ENCODE measurements at regions not wholly inside any gene's neighbourhood (a gene's known extent, or its start where the extent isn't known, plus 50 kb on each side); places are given as distances from the start of the nearest gene placed in this dataset.

- DNase-seq: no peak
These were observed 583.6 kb upstream of the CDH5 start for GRCh38 chr16:65782611-65783600.

- DNase-seq: no peak
These were observed 584.6 kb upstream of the CDH5 start for GRCh38 chr16:65781855-65782254.

- DNase-seq: no peak
These were observed 585.1 kb upstream of the CDH5 start for GRCh38 chr16:65781363-65781762.

- DNase-seq: no peak
These were observed 587.3 kb upstream of the CDH5 start for GRCh38 chr16:65779201-65779600.

- no peak for DNase-seq
These were observed 589.8 kb upstream of the CDH5 start for GRCh38 chr16:65776639-65777183.

GRCh38 chr16:65775829-65776228, 590.7 kb upstream of the CDH5 start:
- no peak for DNase-seq

GRCh38 chr16:65774350-65774749, 592.1 kb upstream of the CDH5 start:
- DNase-seq: no peak

- no peak for DNase-seq
These were observed 593.1 kb upstream of the CDH5 start for GRCh38 chr16:65773301-65773874.

GRCh38 chr16:65772134-65772732, 594.3 kb upstream of the CDH5 start:
- no peak for DNase-seq

- DNase-seq: no peak
These were observed 594.8 kb upstream of the CDH5 start for GRCh38 chr16:65771707-65772106.

GRCh38 chr16:65770752-65771151, 595.7 kb upstream of the CDH5 start:
- DNase-seq: no peak

GRCh38 chr16:65769776-65770438, 596.6 kb upstream of the CDH5 start:
- DNase-seq: no peak

GRCh38 chr16:65769055-65769465, 597.4 kb upstream of the CDH5 start:
- no peak for DNase-seq

- DNase-seq: no peak
These were observed 599.4 kb upstream of the CDH5 start for GRCh38 chr16:65767125-65767524.

GRCh38 chr16:65763640-65764305, 602.7 kb upstream of the CDH5 start:
- DNase-seq: no peak

- no peak for DNase-seq
These were observed 605.6 kb upstream of the CDH5 start for GRCh38 chr16:65760874-65761273.

GRCh38 chr16:65758620-65759019, 607.9 kb upstream of the CDH5 start:
- DNase-seq: no peak

GRCh38 chr16:65757064-65757463, 609.4 kb upstream of the CDH5 start:
- DNase-seq: no peak

GRCh38 chr16:65756163-65756562, 610.3 kb upstream of the CDH5 start:
- DNase-seq: no peak

- no peak for DNase-seq
These were observed 611.4 kb upstream of the CDH5 start for GRCh38 chr16:65754820-65755691.

GRCh38 chr16:65752522-65752844, 614.0 kb upstream of the CDH5 start:
- no peak for DNase-seq

All from activated CD4-positive, alpha-beta T cell treated with anti-CD3 and anti-CD28 coated beads, Interleukin-2, amount 50 U/mL, for 16 hours (primary cell).